ENCODE measurements at regions not wholly inside any gene's neighbourhood (a gene's known extent, or its start where the extent isn't known, plus 50 kb on each side); places are given as distances from the start of the nearest gene placed in this dataset.

DNA sequence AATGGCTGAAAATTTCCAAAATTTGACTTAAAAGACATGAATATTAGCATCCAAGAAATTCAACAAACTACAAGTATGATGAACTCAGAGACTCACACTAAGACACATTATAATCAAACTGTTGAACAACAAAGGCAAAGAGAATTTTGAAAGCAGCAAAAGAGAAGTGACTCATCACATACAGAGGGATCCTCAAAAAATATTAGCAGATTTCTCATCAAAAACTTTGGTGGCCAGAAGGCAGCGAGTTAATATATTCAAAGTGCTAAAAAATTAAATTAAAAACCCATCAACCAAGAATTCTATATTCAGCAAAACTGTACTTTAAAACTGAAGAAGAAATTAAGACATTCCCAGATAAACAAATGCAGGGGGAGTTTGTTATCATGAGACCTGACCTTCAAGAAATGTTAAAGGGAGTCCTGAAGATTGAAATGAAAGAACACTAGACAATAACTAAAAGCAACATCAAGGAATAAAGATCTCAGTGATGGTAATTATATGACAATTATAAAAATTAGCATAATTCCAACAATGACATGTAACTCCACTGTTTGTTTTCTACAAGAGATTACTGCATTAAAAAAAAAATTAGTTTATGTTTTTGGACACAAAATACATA lies 150.0 kb downstream of the RNASET2 start:
- TF ChIP-seq, protein P1, sequence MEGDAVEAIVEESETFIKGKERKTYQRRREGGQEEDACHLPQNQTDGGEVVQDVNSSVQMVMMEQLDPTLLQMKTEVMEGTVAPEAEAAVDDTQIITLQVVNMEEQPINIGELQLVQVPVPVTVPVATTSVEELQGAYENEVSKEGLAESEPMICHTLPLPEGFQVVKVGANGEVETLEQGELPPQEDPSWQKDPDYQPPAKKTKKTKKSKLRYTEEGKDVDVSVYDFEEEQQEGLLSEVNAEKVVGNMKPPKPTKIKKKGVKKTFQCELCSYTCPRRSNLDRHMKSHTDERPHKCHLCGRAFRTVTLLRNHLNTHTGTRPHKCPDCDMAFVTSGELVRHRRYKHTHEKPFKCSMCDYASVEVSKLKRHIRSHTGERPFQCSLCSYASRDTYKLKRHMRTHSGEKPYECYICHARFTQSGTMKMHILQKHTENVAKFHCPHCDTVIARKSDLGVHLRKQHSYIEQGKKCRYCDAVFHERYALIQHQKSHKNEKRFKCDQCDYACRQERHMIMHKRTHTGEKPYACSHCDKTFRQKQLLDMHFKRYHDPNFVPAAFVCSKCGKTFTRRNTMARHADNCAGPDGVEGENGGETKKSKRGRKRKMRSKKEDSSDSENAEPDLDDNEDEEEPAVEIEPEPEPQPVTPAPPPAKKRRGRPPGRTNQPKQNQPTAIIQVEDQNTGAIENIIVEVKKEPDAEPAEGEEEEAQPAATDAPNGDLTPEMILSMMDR (IDR thresholded peaks at IDR 0.05), result no peak
- TF ChIP-seq POLR2A (IDR thresholded peaks at IDR 0.05) (no peak), EP300 (IDR thresholded peaks at IDR 0.05) (no peak)

Measured in tibial nerve (tissue), 4 donors.